RKO (cell line): ENCODE measurements at regions not wholly inside any gene's neighbourhood (a gene's known extent, or its start where the extent isn't known, plus 50 kb on each side); places are given as distances from the start of the nearest gene placed in this dataset.

Source experiments
- DNase-seq: peaks from one replicate; pipeline ENCODE4 v3.0.0-alpha.2; 2016; ENCODE audit warnings: low spot score

- DNase-seq = no peak
These were observed 149.3 kb upstream of the HNRNPA3 start for GRCh38 chr2:177063331-177063730.

DNA sequence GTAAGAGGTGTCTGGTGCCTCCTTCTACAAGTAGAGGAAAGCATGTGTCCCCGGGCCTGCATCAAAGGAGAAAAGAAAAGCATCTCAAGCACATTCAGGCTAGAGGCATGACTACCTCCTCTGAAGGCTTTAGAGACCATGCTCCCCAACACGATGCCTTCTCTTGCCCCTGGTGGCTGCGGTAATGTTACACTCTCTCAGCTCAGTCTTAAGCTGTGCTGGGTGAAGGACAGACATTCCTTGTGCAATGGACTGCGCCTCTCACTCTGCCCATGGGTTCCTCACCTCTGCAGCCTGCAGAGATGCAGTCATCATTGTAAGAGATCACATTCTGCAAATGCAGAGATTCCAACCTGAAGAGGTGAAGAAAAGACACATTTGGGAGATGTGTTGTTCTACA lies 148.2 kb upstream of the HNRNPA3 start:
- DNase-seq = no peak

DNA sequence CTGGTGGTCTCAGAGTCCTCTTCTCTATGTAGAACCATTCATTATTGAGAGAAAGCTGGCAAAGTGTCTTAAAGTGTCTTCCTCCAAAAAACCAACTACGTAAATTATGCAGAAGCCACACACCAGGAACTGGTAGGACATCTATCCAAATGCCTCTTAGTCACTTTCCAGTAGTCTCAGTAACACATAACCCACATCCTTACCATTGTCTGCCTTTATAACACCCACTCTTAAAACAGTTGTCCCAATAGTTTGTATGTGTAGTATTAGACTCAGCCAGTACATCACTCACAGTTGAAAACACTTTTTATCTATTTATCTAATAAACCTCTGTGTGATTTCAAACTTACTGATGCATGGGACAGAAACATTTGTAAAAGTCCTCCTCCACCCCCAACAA lies 143.6 kb upstream of the HNRNPA3 start:
- no peak for DNase-seq

- peak; percentile 14 for DNase-seq
These were observed 140.5 kb upstream of the HNRNPA3 start for GRCh38 chr2:177072090-177072489.

DNA sequence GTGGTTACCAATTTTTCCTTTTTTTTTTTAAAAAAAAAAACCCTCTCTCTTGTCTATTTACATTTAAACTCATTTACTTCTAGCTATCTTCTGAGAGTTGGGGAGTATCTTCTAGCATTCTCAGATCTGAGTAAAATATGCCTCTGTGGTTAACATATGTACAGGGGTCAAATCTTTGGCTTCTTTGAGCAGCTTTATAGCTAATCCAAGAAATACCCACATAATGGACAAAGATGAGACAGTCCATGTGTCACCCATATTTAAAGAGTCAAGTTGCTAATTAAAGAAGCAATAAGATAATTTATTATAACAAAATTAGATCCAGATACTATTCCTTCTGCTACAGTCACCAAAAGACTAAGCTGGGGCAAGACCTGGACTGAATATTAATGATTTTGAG lies 139.0 kb upstream of the HNRNPA3 start:
- no peak for DNase-seq

- DNase-seq = no peak
These were observed 138.4 kb upstream of the HNRNPA3 start for GRCh38 chr2:177074099-177074710.

DNA sequence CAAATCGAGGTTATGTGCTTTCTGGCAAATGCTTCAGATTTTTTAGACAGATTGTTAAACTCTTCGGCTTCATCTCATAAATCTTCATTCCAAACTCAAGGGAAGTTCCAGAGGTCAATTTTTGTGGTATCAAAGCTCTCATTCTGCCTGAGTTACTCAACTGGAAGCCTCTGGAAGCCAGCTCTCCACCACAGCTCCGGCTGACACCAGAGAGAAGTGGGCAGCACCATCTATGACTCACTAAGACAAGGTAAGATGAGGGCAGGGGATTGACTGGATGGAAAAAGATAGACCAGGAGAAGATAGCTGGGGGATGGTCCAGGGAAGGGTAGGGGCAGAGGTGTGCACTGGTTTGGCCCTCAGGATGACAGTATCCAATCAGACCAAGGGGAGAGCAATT lies 137.3 kb upstream of the HNRNPA3 start:
- no peak for DNase-seq

DNA sequence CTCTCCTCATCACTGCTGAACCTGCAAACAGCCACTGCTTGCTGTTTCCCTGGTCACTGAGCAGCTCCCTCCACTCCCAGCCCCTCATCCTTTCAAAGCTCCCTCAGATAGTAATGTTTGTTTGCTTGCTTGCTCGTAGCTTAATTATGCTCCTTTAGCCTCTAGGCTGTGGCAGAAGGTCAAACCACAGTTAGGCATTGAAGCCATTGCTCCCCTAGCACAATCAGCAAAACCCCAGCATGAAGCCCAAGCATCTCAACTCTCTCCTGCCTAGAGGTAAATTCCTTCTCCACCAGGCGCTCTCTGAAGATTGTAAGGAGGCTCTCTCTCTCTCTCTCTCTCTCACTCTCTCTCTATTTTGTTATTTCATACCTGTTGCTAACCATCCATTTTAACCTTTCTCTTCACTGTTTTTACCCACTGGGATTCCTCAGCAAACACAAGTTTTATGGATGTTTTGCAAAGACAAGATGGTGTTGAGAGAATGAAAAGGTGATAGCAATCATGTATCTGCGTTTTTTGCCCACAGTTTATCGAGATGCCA lies 135.9 kb upstream of the HNRNPA3 start:
- no peak for DNase-seq

- DNase-seq = no peak
These were observed 134.8 kb upstream of the HNRNPA3 start for GRCh38 chr2:177077778-177078177.

GRCh38 chr2:177078416-177078815 lies 134.2 kb upstream of the HNRNPA3 start:
- DNase-seq = no peak

- DNase-seq = no peak
These were observed 133.7 kb upstream of the HNRNPA3 start for GRCh38 chr2:177078855-177079254.

GRCh38 chr2:177080746-177081284 lies 131.8 kb upstream of the HNRNPA3 start:
- DNase-seq = no peak

DNA sequence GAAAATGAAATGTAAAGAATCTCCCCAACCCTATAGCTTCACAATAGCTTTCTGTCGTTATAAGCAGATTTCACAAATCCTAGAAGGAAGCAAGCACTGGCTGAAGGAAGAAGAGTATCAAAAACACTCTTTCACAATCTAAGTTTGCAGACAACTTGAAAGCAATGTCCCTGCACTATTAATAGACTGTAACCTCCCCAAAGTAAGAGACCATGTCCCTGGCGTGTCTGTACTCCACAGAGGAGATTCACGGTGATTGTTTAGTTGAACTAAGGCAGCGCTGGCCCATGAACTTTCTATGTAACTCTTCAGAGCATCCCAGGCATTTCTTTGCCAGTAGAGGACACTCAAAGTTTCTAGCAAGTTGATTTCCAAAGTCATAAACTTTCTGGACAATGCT lies 128.0 kb upstream of the HNRNPA3 start:
- DNase-seq = no peak

DNA sequence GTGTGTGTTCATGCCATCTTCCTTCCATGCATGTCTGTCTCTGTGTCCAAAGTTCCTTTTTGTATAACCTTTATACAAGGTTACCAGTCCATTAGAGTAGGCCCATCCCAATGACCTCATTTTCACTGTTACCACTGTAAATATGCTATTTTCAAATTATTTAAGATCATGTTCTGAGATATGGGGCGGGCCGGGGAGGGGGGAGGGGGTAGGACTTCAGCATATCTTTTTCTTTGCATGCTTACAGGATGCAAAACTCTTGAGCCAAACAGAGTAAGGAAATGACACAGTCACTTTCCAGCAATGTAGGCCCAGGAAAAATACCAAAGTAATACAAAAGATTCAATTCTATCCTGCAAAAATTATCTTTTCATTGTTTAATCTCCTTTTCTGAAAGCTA lies 124.1 kb upstream of the HNRNPA3 start:
- DNase-seq = no peak

GRCh38 chr2:177090967-177091366 lies 121.6 kb upstream of the HNRNPA3 start:
- no peak for DNase-seq

DNA sequence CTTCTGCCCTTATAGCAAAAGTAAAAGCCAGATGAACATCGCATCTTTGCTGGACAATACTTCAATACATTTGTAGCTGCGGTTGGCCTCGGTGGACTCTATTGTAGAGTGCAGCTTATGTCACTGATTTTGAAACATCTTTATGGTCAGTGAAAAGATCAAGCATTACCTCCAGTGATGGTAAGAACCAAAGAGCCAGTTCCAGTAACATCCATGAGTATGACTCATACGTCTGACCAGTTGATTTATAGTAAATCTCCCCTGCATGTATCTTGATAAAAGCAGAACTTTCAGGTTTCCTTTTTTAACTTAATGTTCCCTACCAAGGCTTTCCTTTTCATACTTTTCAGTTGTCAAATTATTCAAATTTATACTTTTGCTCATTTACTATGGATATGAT lies 119.2 kb upstream of the HNRNPA3 start:
- DNase-seq = no peak

DNA sequence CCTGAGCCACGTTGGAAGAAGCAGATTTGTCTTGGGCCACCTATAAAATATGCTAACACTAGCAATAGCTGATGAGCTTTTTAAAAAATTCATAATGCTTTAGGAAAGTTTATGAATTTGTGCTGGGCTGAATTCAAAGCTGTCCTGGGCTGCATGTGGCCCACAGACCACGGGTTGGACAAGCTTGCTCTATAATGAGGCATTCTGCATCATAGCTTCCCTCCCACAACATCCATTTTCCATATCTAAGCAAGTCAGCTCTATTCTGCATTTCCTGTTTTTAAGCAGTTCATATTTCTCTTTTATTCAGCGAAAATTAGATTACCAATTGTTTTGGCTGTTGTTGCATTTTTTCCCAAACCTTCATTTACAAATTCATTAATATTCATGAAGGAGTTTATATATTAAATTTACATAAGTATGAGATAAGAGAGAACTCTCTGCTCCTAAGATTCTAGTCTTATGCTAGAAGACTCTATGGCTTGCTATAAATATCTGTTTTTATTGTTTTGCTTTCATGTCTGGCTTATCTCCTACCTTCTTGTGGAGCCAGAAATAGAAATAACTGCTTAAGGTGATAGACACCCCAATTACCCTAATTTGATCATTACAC lies 114.5 kb upstream of the HNRNPA3 start:
- DNase-seq = no peak

- no peak for DNase-seq
These were observed 110.7 kb upstream of the HNRNPA3 start for GRCh38 chr2:177101930-177102329.

DNA sequence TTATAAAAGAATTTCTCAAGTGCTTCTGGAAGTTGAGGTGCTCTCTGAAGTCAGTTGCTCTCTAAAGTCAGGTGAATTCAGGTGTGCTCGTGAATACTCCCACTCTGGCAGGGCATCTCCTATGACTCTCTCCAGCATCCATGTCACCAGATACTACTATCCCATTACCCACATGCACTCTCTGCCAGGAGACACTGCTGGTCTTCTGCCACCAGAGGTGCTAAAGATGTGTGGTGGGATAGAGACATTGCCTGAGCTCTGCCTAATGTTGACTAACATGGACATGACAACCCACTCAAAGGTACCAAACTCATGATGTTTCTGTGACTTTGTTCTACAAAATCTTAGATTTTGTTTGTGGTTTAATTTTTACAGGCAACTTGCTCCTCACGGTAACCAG lies 106.4 kb upstream of the HNRNPA3 start:
- DNase-seq = peak; percentile 37

DNA sequence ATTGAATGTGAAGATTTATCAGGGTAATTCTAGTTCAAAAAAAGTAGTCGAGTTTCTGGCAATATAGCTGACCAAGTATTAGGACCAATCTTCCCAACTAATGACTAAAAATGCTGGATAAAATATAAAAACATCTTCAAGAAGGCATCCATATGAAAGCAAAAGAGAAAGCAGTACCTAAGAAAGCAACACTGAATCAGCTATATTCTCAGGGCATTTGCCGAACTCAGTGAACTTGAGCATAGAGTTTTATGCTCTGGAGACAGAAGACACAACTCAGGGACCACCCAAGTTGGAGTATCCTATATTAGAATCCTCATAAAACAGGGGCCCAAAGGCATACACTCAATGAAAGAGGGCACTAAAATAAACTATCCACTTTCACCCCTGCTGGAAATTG lies 103.7 kb upstream of the HNRNPA3 start:
- DNase-seq = no peak

DNA sequence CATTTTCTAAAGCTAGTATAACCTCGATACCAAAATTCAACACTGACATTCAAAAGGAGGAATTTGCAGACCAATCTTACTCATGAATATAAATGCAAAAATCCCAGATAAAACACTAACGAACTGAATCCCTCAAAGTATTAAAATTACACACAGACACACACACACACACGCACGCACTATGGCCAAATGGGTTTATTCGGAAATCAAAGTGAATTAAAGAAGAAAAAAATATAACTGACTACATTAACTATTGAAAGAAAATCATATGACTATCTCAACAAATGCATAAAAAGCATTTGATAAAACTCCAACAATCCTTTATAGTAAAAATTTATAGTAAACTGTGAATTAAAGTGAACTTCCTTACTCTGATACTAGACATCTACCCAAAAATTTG lies 97.9 kb upstream of the HNRNPA3 start:
- no peak for DNase-seq

- DNase-seq = no peak
These were observed 94.8 kb upstream of the HNRNPA3 start for GRCh38 chr2:177117755-177118154.

- no peak for DNase-seq
These were observed 94.0 kb upstream of the HNRNPA3 start for GRCh38 chr2:177118636-177119035.

DNA sequence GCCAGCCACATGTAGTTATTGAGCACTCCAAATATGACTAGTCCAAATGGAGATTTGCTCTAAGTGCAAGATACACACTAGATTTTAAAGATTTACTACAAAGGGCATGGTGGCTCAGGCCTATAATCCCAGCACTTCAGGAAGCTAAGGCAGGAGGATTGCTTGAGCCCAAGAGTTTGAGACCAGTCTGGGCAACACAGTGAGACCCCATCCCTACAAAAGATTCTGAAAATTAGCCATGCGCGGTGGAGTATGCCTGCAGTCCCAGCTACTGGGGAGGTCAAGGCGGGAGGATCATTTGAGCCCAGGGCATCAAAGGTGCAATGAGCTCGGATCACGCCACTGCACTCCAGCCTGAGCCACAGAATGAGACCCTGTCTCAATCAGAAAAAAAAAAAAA lies 93.5 kb upstream of the HNRNPA3 start:
- no peak for DNase-seq
